Activated naive CD8-positive, alpha-beta T cell treated with anti-CD3 and anti-CD28 coated beads, Interleukin-2, amount 50 U/mL, for 24 hours (primary cell): ENCODE measurements at regions not wholly inside any gene's neighbourhood (a gene's known extent, or its start where the extent isn't known, plus 50 kb on each side); places are given as distances from the start of the nearest gene placed in this dataset.
"Not testable (repeated sequence)": the region's sequence is repeated elsewhere in the genome, so short reads cannot be mapped to it uniquely, and the experiment has no call there.

ENCODE experiments used
- ATAC-seq: fragments of 150-1000 bp; cut with Tn5 transposase; one replicate; pipeline ENCODE4 v1.10.0; 2021
- DNase-seq: peaks from one replicate; pipeline ENCODE4 v3.0.0; 2021
- H3K27ac Mint-ChIP-seq: one replicate; pipeline ENCODE4 v1.8.0; 2021; ENCODE audit warnings: mild to moderate bottlenecking, mixed read lengths
- H3K27me3 Mint-ChIP-seq: one replicate; pipeline ENCODE4 v1.8.0; 2021; ENCODE audit warnings: mixed read lengths
- H3K36me3 Mint-ChIP-seq: one replicate; pipeline ENCODE4 v1.8.0; 2021; ENCODE audit warnings: low read depth, mixed read lengths
- H3K4me1 Mint-ChIP-seq: one replicate; pipeline ENCODE4 v1.8.0; 2021; ENCODE audit warnings: mixed read lengths
- H3K4me3 Mint-ChIP-seq: one replicate; pipeline ENCODE4 v1.8.0; 2021; ENCODE audit warnings: mild to moderate bottlenecking, moderate library complexity, mixed read lengths
- H3K9me3 Mint-ChIP-seq: one replicate; pipeline ENCODE4 v1.8.0; 2021; ENCODE audit warnings: mixed read lengths

DNA sequence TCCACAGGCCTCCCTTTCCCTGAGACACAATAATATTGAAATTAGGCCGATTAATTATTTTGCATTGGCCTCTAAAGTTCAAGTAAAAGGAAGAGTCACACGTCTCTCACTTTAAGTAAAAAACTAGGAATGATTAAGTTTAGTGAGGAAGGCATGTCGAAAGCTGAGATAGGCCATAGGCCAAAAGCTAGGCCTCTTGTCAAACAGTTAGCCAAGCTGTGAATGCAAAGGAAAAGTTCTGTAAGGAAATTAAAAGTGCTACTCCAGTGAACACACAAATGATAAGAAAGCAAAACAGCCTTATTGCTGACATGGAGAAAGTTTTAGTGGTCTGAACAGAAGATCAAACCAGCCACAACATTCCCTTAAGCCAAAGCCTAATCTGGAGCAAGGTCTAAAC lies 91.4 kb upstream of the ZC3H11B start:
- not testable (repeated sequence) for ATAC-seq, H3K27me3 Mint-ChIP-seq, H3K27ac Mint-ChIP-seq, H3K4me3 Mint-ChIP-seq, DNase-seq, H3K36me3 Mint-ChIP-seq, H3K4me1 Mint-ChIP-seq
- H3K9me3 Mint-ChIP-seq = peaks cover 13% of the 10 kb centered on the region

DNA sequence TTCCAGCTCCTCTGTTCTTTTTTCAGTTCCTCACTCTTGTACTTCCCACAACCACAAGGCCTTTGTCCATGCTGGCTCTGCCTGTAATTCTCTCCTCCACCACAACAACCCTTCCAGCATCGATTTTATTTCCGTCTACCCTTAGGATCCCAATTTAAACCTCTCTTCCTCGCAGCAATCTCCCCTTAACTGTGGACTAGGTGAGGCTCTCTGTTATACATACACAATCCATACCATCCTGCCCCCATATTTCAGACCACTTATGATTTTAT lies 90.4 kb upstream of the ZC3H11B start:
- Mint-ChIP-seq H3K36me3 (no peaks in the 10 kb centered on the region), H3K4me1 (no peaks in the 10 kb centered on the region), H3K27ac (no peak overlapping the region), H3K27me3 (no peaks in the 10 kb centered on the region), H3K4me3 (no peak overlapping the region), H3K9me3 (peaks cover 10% of the 10 kb centered on the region)
- DNase-seq (no peak), ATAC-seq (no peak)

DNA sequence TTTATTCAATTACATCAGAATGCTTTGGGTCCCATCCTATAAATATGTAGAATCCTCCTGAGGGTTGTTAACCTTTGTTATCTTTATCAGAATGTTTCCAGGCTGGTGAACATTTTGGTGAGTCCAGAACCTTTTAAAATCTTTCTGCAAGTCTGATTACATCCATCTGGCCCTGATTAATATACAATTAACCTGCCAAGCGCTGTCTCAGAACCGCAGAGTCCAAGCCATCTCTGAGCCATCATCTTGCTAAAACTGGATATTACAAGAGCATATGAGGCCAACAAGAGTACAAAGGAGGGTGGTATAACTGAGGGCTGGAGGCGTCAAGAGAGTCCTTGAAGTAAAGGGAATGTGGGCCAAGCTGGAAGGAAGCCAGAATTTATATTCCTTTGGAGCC lies 88.6 kb upstream of the ZC3H11B start:
- Mint-ChIP-seq H3K36me3 (no peaks in the 10 kb centered on the region), H3K27me3 (no peaks in the 10 kb centered on the region), H3K4me1 (no peaks in the 10 kb centered on the region), H3K4me3 (no peak overlapping the region), H3K27ac (no peak overlapping the region), H3K9me3 (peaks cover 5% of the 10 kb centered on the region)
- ATAC-seq (no peak), DNase-seq (no peak)

DNA sequence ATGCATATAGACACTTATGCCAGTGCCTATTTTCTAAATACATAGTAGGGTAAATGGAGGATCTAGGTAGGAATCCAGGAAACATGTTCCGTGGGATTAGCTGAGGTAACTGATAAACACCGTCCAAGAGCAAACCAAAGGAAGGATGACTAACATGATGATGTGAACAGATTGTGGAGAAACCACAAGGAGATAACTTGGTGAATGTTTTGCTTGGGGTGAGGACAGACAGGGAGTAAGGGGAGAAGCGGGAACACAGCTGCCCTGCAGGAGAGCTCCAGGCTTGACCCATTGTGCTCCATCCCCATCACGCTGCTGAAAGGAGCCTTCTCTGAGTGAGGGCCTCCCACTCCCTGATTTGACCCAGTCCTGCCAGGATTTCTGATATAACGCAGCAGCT lies 87.0 kb upstream of the ZC3H11B start:
- DNase-seq (no peak), ATAC-seq (no peak)
- no peak overlapping the region for H3K4me3 Mint-ChIP-seq
- no peaks in the 10 kb centered on the region for H3K4me1 Mint-ChIP-seq
- H3K27me3 Mint-ChIP-seq = no peaks in the 10 kb centered on the region
- H3K36me3 Mint-ChIP-seq = no peaks in the 10 kb centered on the region
- no peak overlapping the region for H3K27ac Mint-ChIP-seq
- H3K9me3 Mint-ChIP-seq = no peaks in the 10 kb centered on the region

DNA sequence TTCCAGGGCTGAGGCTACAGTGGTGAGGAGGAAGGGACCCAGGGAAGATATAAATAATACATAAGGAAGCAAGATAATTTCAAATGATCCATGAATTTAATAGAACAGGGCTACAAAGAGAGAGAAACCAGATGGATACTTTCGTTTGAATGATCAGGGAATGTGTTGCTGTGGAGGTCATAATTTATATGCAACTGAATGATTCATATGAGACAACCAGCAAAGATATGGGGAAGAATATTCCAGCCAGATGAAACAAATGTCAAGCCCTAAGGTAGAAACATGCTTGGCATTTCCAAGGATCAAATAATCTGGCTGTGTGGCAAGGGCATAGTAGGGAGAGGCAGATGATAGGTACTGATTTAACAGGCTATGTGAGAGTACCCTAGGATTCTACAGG lies 84.8 kb upstream of the ZC3H11B start:
- Mint-ChIP-seq H3K4me3 (no peak overlapping the region), H3K36me3 (no peaks in the 10 kb centered on the region), H3K9me3 (no peaks in the 10 kb centered on the region), H3K27me3 (no peaks in the 10 kb centered on the region), H3K4me1 (no peaks in the 10 kb centered on the region), H3K27ac (no peak overlapping the region)
- ATAC-seq (no peak), DNase-seq (no peak)

DNA sequence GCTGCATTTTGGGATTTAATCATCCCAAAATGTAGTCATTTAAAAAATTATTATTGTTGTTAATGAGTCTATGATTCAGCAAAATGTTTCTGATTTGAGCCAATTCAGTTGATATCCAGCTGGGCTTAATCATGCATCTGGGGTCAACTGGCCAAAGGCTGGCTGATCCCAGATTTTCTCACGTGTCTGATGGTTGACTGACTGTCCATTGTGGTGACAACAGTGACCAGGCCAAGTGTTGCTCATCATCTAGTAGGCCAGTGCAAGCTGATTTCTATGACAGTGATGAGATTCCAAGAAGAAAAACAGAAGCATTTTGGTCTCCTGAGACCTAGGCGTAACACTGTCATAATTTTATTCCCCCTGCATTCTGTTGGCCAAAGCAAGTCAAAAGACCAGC lies 80.1 kb upstream of the ZC3H11B start:
- Mint-ChIP-seq H3K27me3 (peaks cover 2% of the 10 kb centered on the region), H3K27ac (no peak overlapping the region), H3K9me3 (no peaks in the 10 kb centered on the region), H3K36me3 (no peaks in the 10 kb centered on the region), H3K4me3 (no peak overlapping the region), H3K4me1 (no peaks in the 10 kb centered on the region)
- ATAC-seq (no peak), DNase-seq (no peak)

DNA sequence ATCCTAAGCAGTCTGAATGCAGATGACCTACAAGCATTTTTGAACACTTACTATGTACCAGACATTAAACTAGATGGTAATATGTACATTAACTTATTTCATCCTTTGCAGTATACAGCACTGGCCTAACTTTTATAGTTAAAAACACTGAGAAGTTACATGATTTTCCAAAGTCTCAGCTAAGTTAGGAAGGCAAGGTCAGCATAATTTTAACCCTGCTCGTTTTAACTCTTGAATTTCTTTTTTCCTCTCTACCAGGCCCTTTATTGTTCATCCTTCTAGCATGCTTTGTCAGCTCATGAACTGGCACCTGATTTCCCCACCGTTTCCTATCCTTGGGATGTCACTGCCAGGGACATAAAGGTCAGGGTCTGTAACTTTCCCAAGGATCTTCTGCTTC lies 76.9 kb upstream of the ZC3H11B start:
- Mint-ChIP-seq H3K27me3 (peaks cover 2% of the 10 kb centered on the region), H3K36me3 (no peaks in the 10 kb centered on the region), H3K4me3 (no peak overlapping the region), H3K9me3 (no peaks in the 10 kb centered on the region), H3K27ac (no peak overlapping the region), H3K4me1 (no peaks in the 10 kb centered on the region)
- ATAC-seq (no peak), DNase-seq (no peak)

DNA sequence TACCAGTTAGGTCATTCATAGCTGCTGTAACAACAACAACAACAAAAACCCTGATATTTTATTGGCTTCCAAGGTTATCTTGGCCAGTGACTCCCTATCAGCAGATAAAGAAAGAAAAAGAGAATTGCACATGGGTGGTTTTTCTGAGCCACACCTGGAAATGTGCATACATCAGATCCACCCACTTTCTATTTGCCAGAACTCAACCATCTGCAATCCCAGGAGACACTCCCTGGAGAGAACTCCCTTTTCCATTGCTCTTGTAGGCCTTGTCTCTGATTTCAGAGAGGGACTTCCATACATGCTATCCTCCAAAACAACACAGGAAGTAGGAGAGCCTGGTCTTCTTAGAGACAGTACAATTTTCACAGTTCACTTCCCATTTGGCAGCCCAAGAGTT lies 74.9 kb upstream of the ZC3H11B start:
- Mint-ChIP-seq H3K4me3 (no peak overlapping the region), H3K27me3 (peaks cover 2% of the 10 kb centered on the region), H3K4me1 (no peaks in the 10 kb centered on the region), H3K9me3 (no peaks in the 10 kb centered on the region), H3K27ac (no peak overlapping the region), H3K36me3 (no peaks in the 10 kb centered on the region)
- DNase-seq (no peak), ATAC-seq (no peak)

DNA sequence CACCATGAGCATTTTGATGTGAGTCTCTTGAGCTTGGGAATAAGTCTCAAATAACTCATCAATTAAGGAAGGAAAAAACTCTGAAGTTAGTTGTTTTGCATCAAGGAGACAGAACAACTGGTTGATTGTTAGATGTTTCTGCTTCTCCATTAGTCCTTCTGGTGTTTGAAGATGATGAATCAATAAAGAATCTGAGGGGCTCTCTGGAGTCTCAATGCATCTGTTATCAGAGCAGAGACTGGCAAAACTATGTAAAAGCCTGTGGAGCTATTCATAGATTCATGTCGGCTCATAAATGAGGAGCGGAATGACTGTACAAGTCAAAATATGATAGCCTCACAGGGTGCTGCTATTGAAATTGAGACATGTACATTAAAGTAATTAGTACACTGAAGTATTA lies 73.3 kb upstream of the ZC3H11B start:
- Mint-ChIP-seq H3K27ac (no peak overlapping the region), H3K36me3 (no peaks in the 10 kb centered on the region), H3K9me3 (no peaks in the 10 kb centered on the region)

DNA sequence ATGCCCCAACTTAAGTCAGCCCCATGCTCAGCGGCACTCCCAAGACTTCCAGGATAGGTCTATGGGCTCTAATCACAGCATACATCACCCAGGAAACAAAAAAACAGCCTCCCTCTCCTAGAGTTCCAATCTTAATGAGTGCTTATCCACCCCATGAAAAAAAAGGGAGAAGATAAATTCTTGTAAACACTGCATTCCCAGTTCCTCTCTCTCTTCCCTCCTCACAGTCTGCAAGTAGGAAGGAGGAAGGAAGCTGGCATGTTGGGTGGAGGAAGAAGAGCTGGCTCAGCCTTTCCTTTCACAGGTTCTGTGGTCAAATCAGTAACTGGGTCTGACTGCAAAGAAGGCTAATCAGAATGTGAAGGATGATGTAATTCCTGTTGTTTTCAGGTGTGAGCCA lies 69.9 kb upstream of the ZC3H11B start:
- Mint-ChIP-seq H3K4me3 (no peak overlapping the region), H3K27me3 (no peaks in the 10 kb centered on the region), H3K4me1 (no peaks in the 10 kb centered on the region), H3K27ac (no peak overlapping the region), H3K9me3 (no peaks in the 10 kb centered on the region), H3K36me3 (no peaks in the 10 kb centered on the region)
- no peak for DNase-seq
- ATAC-seq = no peak

More for the DNA sequence above, 73.3 kb upstream of the ZC3H11B start:
- ATAC-seq (no peak), DNase-seq (no peak)
- Mint-ChIP-seq H3K4me1 (no peaks in the 10 kb centered on the region), H3K4me3 (no peak overlapping the region), H3K27me3 (peaks cover 2% of the 10 kb centered on the region)

DNA sequence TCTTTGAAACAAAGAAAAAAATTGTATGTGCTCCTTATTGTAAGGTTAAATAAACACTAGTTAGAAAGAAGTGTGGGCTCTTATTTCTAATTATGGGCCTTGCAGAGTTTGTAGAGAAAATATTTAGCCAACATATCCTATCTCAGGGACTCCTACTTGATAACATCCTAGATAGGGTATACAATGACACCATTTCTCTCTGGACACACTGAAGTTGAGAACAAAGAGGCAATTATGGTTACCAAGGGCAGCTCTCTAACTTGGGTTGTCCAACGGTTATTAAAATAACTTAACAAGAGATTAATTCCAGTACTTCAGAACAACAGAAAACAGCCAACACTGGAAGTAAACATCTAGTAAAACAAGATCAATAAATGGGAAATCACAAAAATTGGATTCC lies 69.0 kb upstream of the ZC3H11B start:
- no peaks in the 10 kb centered on the region for H3K36me3 Mint-ChIP-seq

DNA sequence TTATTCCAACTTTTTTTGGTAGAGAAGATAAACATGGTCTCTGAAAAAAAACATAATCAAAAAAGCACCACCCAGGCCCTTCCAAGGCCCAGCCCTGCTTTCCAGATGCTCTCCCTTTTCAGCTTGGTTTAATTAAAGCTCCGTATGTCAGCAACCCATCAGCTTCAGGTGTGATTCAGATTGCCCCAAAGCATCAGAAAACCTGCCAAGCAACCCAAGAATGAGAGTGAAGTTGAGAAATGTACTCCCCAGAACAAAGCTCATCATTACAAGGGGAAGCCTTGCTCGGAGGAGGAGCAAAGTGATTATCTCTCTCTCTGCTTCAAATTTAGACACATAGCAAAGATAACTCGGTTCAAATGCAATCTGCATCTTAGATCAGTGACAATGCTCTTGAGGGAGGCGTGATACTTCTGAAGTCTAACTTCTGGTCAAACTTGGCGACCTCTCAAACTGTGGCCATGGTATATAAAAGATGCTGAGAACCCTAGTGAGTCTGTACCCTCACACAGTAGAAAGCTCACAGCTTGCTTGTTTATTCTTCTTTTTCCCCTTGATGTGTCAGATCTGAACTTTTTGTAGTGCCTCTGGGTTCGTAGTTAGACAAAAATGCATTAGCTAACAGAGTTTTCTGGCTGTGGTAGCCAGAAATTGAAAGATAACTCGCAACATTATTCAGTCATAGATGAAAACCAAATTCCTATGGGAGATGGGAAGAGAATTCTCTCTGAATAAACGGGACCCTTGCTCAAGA lies 63.3 kb upstream of the ZC3H11B start:
- Mint-ChIP-seq H3K27me3 (no peaks in the 10 kb centered on the region), H3K36me3 (no peaks in the 10 kb centered on the region), H3K9me3 (no peaks in the 10 kb centered on the region), H3K4me1 (no peaks in the 10 kb centered on the region), H3K4me3 (no peak overlapping the region), H3K27ac (no peak overlapping the region)
- ATAC-seq (no peak), DNase-seq (no peak)

More for the DNA sequence above, 69.0 kb upstream of the ZC3H11B start:
- H3K27me3 Mint-ChIP-seq = no peaks in the 10 kb centered on the region
- no peak overlapping the region for H3K27ac Mint-ChIP-seq
- H3K4me3 Mint-ChIP-seq = no peak overlapping the region
- no peaks in the 10 kb centered on the region for H3K9me3 Mint-ChIP-seq
- H3K4me1 Mint-ChIP-seq = no peaks in the 10 kb centered on the region
- no peak for DNase-seq
- no peak for ATAC-seq

DNA sequence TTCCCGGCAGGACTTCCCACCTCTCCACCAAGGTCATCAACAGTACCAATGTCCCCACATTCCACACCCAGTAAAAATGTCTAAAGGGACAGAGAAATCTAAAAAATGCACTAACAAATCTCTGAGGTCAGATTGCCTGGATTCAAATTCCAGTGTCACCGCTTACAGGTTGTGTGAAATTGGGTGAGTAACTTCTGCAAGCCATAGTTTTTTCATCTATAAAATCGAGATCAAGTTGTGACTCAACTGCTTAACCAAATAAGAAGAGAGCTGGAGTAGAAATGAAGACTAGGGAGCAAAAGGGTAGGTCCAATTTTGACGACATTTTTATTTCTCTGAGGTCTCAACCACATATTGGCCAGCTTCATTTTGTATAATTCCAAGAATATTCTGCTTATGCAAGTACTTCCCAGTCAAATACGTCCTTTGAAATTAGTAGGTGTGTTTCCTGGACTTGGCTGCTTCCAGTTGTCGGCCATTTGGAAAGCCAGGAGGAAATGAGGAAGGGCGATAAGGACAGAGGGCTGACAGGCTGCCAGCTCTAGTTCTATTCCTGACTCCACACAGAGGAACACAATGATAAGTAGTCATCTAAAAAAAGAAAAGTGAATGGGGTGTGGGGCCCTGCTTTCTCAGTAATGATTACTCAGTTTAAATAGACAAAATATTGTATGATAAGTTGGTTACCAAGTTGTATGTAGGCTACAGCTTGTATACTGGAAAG lies 57.7 kb upstream of the ZC3H11B start:
- Mint-ChIP-seq H3K27ac (no peak overlapping the region), H3K27me3 (no peaks in the 10 kb centered on the region), H3K4me3 (no peak overlapping the region), H3K9me3 (no peaks in the 10 kb centered on the region), H3K36me3 (no peaks in the 10 kb centered on the region), H3K4me1 (no peaks in the 10 kb centered on the region)
- ATAC-seq (no peak), DNase-seq (no peak)

DNA sequence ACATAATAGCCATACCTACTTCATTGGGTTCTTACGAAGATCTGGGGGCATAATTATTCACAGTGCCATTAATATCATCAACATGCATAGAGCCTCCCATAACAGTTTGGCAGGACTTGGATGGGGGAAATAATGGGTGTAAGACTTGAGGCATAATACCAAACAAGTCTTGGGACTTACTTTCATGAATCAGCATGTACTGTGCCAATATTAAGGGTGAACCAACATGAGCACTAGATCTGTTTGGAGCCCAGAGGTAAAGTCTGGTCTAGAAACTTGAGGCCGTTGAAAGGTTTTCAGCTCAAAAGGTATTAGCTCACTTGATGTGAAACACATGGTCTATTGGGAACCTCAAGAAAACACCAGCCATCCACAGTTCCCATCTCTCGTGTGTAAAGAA lies 56.7 kb upstream of the ZC3H11B start:
- no peak for ATAC-seq
- Mint-ChIP-seq H3K4me3 (no peak overlapping the region), H3K36me3 (no peaks in the 10 kb centered on the region), H3K4me1 (no peaks in the 10 kb centered on the region), H3K9me3 (no peaks in the 10 kb centered on the region), H3K27me3 (no peaks in the 10 kb centered on the region), H3K27ac (no peak overlapping the region)
- DNase-seq = no peak

DNA sequence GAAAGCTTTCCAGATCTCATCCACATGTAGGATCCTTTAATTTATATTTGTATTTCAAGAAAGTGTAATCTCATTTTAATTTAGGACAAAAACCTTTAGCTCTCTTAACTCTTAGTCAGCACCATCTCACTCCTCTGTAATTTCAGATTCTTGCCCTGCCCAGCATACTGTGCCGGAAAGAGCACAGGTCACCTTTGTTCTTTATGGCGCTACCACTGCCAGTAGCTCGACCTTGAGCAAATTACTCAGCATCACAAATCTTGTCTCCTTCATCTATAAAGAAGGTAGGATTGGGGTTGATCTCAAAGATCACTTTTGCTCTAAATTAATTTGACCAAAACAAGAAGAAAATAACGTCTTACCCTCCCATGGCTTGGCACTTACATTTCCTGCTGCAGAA lies 56.1 kb upstream of the ZC3H11B start:
- Mint-ChIP-seq H3K27ac (no peak overlapping the region), H3K27me3 (no peaks in the 10 kb centered on the region), H3K4me3 (no peak overlapping the region), H3K9me3 (no peaks in the 10 kb centered on the region), H3K4me1 (no peaks in the 10 kb centered on the region), H3K36me3 (no peaks in the 10 kb centered on the region)
- ATAC-seq (no peak), DNase-seq (no peak)

DNA sequence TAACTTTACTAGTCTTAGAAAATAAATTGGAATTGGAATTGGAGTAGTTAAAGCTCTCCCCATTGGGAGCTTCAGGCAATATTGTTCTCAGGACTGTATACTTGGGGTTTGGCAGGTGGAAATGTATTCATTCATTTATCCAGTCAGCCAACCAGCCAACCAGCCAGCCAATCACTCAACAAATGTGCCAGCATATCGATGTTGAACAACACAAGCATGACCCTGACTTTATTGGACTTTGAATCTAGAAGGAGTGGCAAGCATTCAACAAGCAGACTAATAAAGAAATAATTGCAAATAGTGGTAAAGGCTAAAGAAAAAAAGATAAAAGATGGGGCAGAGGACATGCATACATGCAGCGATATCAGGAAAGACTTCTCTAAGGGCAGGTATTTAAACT lies 55.5 kb upstream of the ZC3H11B start:
- no peak for ATAC-seq
- Mint-ChIP-seq H3K36me3 (no peaks in the 10 kb centered on the region), H3K9me3 (no peaks in the 10 kb centered on the region), H3K4me3 (no peak overlapping the region), H3K27me3 (no peaks in the 10 kb centered on the region), H3K4me1 (no peaks in the 10 kb centered on the region), H3K27ac (no peak overlapping the region)
- no peak for DNase-seq
